Skeletal muscle cell (primary cell): ENCODE measurements at regions not wholly inside any gene's neighbourhood (a gene's known extent, or its start where the extent isn't known, plus 50 kb on each side); places are given as distances from the start of the nearest gene placed in this dataset.

Experiments used
- DNase-seq: peaks from one replicate; pipeline ENCODE4 v3.0.0-alpha.2; 2010; ENCODE audit warnings: low read depth
- H3K4me3 ChIP-seq: 2 replicates; pipeline ENCODE4 v1.5.1; 2011; ENCODE audit warnings: low read depth, mild to moderate bottlenecking, control low read depth, low read length, moderate library complexity

DNA sequence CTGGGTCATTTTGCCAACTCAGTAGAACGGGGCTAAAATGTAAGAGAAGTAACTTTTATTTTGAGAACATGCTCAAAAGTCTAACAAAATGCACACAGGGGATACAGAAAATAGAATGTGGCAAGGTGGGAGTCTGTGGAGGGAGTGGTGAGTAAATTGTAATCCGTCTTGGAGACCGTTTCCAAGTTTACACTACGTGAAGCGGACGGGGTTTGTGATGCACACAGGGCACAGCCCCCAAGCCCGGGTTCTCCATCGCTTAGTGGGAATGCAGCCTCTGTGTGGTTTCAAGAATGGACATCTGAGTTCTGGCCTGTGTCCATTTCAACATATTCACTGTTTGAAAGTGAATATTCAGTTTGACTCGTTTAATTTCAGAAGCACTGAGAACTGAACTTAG lies 65.0 kb upstream of the TMEM18 start:
- no peak overlapping the region for H3K4me3 ChIP-seq
- DNase-seq, result no peak

DNA sequence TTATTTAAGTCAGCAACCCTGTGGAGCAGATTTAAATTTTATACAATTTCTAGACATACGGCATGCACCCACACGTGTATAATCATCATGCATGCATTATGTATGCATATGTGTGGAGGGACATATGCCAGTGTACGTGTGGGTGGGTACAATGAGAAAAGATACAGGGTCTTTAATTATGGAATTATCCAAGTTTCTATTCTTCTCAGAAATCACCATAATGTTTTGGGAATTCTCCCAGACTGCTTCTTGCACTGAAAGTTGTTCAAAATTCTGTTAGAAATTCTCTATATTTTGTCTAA lies 63.9 kb upstream of the TMEM18 start:
- H3K4me3 ChIP-seq, result peak overlapping the region; percentile 46

DNA sequence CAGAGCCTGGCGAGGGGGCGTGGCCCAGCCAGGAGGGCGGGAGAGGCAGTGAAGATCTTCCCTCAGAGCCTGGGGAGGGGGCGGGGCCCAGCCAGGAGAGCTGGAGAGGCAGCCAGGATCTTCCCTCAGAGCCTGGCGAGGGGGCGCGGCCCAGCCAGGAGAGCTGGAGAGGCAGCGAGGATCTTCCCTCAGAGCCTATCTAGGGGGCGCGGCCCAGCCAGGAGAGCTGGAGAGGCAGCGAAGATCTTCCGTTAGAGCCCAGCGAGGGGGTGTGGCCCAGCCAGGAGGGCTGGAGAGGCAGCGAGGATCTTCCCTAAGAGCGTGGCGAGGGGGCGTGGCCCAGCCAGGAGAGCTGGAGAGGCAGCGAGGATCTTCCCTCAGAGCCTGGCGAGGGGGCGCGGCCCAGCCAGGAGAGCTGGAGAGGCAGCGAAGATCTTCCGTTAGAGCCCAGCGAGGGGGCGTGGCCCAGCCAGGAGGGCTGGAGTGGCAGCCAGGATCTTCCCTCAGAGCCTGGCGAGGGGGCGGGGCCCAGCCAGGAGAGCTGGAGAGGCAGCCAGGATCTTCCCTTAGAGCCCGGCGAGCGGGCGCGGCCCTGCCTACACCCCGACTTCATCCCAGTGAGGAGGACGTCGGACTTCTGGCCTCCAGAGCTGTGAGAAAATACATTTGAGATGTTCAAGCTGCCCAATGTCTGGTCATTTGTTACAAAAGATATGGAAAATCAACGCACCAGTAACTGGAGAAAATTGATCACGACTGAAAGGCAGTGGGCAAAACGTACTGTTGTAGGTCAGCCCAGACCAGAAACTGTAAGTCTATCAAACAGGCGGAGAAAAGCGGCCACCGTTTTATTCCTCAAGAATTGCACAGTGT lies 63.4 kb upstream of the TMEM18 start:
- peak; percentile 86 for DNase-seq
- H3K4me3 ChIP-seq, result peak overlapping the region; percentile 46

More for the DNA sequence above, 63.9 kb upstream of the TMEM18 start:
- DNase-seq, result no peak

DNA sequence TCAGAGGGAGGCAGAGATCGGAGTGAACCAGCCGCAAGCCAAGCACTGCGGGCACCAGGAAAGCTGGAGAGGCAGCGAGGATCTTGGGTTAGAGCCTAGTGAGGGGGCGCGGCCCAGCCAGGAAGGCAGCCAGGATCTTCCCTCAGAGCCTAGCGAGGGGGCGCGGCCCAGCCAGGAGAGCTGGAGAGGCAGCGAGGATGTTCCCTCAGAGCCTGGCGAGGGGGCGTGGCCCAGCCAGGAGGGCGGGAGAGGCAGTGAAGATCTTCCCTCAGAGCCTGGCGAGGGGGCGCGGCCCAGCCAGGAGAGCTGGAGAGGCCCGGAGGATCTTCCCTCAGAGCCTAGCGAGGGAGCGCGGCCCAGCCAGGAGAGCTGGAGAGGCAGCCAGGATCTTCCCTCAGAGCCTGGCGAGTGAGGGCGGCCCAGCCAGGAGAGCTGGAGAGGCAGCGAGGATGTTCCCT lies 62.7 kb upstream of the TMEM18 start:
- peak overlapping the region; percentile 46 for H3K4me3 ChIP-seq
- DNase-seq, result peak; percentile 48

DNA sequence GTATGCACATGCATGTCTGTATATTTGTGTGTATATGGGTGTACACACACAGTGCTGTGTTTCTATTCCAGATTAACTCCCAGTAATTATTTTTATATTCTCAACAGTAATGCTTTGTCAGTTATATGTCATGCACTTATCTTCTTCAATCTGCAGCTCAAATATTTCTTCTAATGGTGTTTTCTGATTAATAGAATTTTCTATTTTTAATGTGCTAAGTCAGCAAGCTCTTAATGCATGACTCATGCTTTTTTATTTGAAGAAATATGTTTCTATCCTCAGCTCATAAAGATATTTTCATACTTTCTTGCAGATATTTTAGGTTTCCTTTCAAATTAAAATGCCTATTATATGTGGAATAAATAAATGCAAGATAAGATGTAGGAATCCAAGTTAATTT lies 59.7 kb upstream of the TMEM18 start:
- no peak for DNase-seq
- no peak overlapping the region for H3K4me3 ChIP-seq

DNA sequence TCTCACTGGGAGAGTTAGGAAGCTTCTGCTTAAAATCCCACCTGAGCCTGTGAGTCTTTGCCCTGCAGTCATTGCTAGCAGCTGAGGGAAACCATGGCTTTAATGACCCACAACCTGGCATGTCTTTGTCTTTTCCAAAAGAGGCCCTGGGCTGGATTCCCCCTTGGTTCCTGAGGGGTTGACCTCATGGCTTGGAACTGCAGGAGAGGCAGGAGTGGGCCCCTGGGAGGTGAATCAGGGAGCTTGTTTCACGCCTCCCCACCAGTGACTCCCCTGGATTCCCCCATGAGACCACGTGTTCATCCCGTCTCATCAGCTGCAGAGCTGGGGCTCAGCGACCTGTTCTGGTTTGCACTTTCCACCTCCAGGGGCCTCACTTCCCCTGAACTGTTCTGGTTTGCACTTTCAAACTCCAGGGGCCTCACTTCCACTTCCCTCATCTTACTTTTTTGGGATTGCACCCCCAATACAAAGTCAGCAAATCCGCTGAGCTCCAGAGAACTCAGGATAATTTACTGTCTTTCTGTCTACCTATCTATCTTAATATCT lies 58.5 kb upstream of the TMEM18 start:
- DNase-seq, result no peak
- no peak overlapping the region for H3K4me3 ChIP-seq

DNA sequence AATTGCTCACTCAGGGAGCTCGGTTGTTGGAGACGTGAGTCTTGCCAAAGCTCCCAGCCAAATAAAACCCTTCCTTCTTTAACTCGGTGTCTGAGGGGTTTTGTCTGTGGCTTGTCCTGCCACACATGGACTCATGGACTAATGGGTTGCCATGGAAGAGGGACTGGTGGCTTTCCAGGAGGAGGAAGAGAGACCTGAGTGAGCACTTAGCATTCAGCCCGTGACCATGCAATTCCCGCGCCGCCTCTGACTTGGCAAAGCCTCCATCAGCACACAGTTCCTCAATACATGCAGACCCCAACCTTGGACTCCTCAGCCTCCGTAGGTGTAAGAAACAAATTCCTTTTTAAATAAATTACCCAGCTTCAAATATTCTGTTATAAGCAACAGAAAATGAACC lies 57.3 kb upstream of the TMEM18 start:
- H3K4me3 ChIP-seq, result no peak overlapping the region
- no peak for DNase-seq

DNA sequence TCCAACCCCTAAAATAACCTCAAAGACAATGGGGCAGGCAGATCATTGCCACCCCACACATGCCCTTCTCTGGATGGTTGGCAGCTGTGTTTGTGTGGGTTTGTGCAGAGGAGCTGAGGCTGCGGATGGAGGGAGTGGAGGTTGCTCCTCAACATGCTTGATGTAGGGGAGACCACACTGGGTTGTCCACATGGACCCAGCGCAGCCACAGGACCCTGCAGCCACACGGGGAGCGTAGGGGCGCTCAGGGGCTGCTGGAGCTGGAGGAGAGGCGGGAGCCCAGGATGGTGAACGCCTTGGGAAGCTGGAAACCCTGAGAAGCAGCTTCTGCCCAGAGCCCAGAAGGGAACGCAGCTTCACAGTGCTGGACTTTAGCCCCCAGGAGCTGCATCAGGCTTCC lies 56.3 kb upstream of the TMEM18 start:
- no peak for DNase-seq
- H3K4me3 ChIP-seq, result no peak overlapping the region

DNA sequence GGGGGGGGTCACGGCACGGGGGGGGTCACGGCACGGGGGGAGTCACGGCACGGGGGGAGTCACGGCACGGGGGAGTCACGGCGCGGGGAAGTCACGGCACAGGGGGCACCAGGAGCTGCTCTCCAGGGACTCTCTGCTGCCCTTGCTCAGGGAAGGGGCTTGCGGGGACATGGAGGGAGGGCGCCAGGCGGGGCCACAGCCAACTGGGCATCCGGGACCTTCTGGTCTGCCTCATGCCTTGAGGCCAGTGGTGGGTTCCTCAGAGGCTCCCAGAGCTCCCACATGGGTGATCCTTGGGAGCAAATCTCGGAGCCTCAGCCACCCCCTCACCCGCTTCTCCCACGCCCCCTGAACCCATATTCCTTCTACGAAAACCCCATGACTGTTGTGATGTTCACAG lies 55.8 kb upstream of the TMEM18 start:
- no peak for DNase-seq
- H3K4me3 ChIP-seq, result no peak overlapping the region

DNA sequence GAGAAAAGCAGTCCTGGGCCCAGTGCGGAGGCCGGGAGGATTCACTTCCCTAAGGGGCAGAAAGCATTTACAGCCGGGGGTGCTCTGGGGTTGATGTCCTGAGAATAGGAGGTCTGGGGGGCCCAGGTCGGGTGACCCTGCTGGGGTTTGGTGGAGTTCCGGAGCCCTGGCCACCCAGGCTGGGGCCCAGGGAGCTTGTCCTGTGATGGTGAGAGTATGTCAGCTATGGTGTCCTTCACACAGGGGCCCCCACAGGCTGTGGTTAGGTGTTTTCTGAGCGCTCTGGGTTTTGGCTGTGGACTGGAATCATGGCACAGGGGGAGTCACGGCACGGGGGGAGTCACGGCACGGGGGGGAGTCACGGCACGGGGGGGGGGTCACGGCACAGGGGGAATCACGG lies 54.5 kb upstream of the TMEM18 start:
- H3K4me3 ChIP-seq, result no peak overlapping the region
- no peak for DNase-seq

DNA sequence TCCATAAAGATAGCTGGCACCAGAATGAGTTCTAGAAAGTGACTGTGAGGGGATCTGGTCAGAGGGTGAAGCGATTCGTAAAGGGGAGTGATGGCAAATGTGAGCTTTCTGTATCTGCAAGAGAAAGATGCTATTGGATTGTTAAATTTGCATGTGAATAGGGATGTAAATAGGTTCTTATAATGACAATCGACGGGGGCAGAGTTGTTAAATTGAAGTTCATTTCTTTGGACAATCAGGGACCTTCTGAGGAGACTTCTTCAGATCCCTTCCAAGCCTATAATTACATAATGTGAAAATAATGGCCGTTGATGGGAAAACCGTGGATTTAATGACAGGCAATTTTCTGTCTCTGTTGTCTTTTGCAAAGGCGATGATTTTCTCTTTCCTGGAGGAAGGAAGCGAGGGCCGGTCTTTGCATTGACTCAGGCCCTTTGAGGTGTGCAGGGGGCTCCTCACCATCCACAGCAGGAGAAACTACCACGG lies 52.2 kb upstream of the TMEM18 start:
- DNase-seq, result no peak
- no peak overlapping the region for H3K4me3 ChIP-seq

DNA sequence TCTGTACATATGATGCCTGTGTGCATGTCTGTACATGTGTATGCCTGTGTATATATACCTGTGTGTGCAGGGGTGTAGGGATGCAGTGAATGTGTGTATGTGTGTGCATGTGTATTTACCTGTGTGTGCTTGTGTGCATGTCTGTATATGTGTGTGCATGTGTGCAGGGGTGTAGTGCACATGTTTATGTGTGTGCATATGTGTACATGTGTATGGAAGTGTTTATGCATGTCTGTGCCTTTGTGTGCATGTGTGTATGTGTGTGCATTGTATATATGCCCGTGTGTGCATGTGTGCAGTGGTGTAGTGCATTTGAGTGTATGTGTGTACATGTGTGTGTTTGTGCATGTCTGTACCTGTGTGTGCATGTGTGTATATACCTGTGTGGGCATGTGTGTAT lies 51.0 kb upstream of the TMEM18 start:
- DNase-seq, result no peak
- no peak overlapping the region for H3K4me3 ChIP-seq

DNA sequence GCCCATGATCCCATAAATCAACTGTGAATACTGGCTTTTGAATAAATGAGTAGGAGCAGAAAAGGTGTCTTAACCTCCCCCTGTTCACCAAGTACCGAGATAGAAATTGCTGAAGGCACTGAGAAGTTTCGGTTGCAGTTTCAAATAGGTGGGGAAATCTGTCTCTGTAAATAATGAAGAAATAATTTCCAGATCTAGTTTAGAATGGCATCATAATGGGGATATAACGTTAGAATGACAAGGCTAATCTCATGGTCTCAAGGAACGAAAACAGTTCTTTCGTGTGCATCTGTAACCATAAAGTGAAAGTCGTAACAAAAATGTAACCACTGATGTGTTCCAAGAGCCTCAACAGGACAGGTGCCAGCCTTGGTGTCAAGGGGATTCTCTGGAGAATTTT lies 49.9 kb upstream of the TMEM18 start:
- H3K4me3 ChIP-seq, result no peak overlapping the region
- DNase-seq, result no peak
